ENCODE measurements at regions not wholly inside any gene's neighbourhood (a gene's known extent, or its start where the extent isn't known, plus 50 kb on each side); places are given as distances from the start of the nearest gene placed in this dataset.

DNA sequence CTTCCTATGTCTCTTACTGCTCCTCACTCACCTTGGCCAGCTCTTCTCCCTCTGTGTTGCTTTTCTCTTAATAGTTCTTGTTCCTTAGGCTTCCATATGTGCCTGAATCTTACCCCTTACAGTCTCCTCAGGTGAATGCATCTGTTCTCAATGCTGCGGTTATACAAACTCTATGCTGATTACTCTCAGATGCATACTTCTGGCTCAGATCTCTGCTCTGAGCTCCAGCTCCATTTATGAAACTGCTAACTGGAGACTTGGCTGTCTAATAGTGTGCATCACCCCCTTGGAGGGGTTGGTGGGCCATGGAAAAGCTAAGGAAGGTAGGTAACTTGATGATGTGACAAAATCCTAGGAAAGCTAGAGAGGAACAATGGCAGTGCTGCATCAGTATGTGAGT is 422.5 kb downstream of the TMEM135 start:
- H3K4me2 ChIP-seq (ENCODE audit: low read length) = no peak overlapping the region
- no peaks in the 10 kb centered on the region for H3K79me2 ChIP-seq (replicated peaks; ENCODE audit: insufficient read depth, low read length)
- TF ChIP-seq TAF1 (IDR thresholded peaks at IDR 0.05; ENCODE audit: low read depth) = no peak
- no peak for TF ChIP-seq MXI1 (conservative IDR thresholded peaks at IDR 0.05; ENCODE audit: poor library complexity, severe bottlenecking)
- TF ChIP-seq, protein P1, sequence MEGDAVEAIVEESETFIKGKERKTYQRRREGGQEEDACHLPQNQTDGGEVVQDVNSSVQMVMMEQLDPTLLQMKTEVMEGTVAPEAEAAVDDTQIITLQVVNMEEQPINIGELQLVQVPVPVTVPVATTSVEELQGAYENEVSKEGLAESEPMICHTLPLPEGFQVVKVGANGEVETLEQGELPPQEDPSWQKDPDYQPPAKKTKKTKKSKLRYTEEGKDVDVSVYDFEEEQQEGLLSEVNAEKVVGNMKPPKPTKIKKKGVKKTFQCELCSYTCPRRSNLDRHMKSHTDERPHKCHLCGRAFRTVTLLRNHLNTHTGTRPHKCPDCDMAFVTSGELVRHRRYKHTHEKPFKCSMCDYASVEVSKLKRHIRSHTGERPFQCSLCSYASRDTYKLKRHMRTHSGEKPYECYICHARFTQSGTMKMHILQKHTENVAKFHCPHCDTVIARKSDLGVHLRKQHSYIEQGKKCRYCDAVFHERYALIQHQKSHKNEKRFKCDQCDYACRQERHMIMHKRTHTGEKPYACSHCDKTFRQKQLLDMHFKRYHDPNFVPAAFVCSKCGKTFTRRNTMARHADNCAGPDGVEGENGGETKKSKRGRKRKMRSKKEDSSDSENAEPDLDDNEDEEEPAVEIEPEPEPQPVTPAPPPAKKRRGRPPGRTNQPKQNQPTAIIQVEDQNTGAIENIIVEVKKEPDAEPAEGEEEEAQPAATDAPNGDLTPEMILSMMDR (IDR thresholded peaks at IDR 0.05; ENCODE audit: poor library complexity, severe bottlenecking) = no peak
- TF ChIP-seq POLR2AphosphoS5 (IDR thresholded peaks at IDR 0.05) = no peak
- no peak for TF ChIP-seq EP300 (conservative IDR thresholded peaks at IDR 0.05; ENCODE audit: poor library complexity, severe bottlenecking)
- no peak for TF ChIP-seq RAD21 (conservative IDR thresholded peaks at IDR 0.05)
- no peak for TF ChIP-seq EZH2 (IDR thresholded peaks at IDR 0.05; ENCODE audit: borderline replicate concordance, insufficient read depth, low read length, poor library complexity, severe bottlenecking)
- TF ChIP-seq SMC3 (conservative IDR thresholded peaks at IDR 0.05; ENCODE audit: poor library complexity) = no peak
- TF ChIP-seq, protein P2, sequence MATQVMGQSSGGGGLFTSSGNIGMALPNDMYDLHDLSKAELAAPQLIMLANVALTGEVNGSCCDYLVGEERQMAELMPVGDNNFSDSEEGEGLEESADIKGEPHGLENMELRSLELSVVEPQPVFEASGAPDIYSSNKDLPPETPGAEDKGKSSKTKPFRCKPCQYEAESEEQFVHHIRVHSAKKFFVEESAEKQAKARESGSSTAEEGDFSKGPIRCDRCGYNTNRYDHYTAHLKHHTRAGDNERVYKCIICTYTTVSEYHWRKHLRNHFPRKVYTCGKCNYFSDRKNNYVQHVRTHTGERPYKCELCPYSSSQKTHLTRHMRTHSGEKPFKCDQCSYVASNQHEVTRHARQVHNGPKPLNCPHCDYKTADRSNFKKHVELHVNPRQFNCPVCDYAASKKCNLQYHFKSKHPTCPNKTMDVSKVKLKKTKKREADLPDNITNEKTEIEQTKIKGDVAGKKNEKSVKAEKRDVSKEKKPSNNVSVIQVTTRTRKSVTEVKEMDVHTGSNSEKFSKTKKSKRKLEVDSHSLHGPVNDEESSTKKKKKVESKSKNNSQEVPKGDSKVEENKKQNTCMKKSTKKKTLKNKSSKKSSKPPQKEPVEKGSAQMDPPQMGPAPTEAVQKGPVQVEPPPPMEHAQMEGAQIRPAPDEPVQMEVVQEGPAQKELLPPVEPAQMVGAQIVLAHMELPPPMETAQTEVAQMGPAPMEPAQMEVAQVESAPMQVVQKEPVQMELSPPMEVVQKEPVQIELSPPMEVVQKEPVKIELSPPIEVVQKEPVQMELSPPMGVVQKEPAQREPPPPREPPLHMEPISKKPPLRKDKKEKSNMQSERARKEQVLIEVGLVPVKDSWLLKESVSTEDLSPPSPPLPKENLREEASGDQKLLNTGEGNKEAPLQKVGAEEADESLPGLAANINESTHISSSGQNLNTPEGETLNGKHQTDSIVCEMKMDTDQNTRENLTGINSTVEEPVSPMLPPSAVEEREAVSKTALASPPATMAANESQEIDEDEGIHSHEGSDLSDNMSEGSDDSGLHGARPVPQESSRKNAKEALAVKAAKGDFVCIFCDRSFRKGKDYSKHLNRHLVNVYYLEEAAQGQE (IDR thresholded peaks at IDR 0.05; ENCODE audit: borderline replicate concordance) = no peak
- no peaks in the 10 kb centered on the region for H3K27me3 ChIP-seq (ENCODE audit: insufficient read depth, low read depth, low read length)
- H3K9me3 ChIP-seq (ENCODE audit: low read length) = no peaks in the 10 kb centered on the region
- H3K36me3 ChIP-seq (ENCODE audit: insufficient read depth, low read length) = no peaks in the 10 kb centered on the region
- peaks cover under 1% of the 10 kb centered on the region for H3F3A ChIP-seq (ENCODE audit: insufficient read depth, low read length, poor library complexity, severe bottlenecking)
- H2AFZ ChIP-seq (ENCODE audit: low read depth, low read length) = no peak overlapping the region
- no peak overlapping the region for H3K4me3 ChIP-seq (ENCODE audit: low read length)
- no peak overlapping the region for H3K9ac ChIP-seq (ENCODE audit: low read length)
- H4K20me1 ChIP-seq (ENCODE audit: insufficient read depth) = no peaks in the 10 kb centered on the region
- no peak overlapping the region for H3K27ac ChIP-seq (ENCODE audit: low read length)
- H3K9me2 ChIP-seq (ENCODE audit: insufficient read depth, low read length) = no peaks in the 10 kb centered on the region

DNA sequence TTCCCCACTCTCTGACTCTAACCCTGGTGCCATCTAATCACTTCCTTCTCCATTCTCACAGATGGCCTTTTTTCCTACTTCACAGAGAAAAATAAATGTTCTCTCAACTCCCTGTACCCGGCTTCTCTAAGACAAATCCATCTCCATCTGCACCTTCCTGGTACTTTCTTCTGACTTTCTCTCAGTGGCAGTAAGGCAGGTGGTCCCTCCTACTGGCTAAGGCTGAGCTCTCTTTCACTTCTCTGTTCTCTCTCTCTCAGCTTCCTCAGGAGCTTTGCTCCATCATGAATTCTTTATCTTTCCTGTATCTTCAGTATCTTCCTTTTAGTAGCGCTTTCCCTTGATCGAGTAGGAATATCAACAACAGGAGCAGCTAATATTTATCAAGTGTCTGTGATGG is 421.6 kb downstream of the TMEM135 start:
- Histone ChIP-seq H3K9ac (ENCODE audit: low read length) (no peak overlapping the region), H3K36me3 (ENCODE audit: insufficient read depth, low read length) (no peaks in the 10 kb centered on the region), H3K4me2 (ENCODE audit: low read length) (no peak overlapping the region), H3K4me3 (ENCODE audit: low read length) (no peak overlapping the region), H3K9me3 (ENCODE audit: low read length) (no peaks in the 10 kb centered on the region), H3K79me2 (replicated peaks; ENCODE audit: insufficient read depth, low read length) (no peaks in the 10 kb centered on the region), H3K9me2 (ENCODE audit: insufficient read depth, low read length) (no peaks in the 10 kb centered on the region), H3F3A (ENCODE audit: insufficient read depth, low read length, poor library complexity, severe bottlenecking) (no peaks in the 10 kb centered on the region), H4K20me1 (ENCODE audit: insufficient read depth) (no peaks in the 10 kb centered on the region), H3K27me3 (ENCODE audit: insufficient read depth, low read depth, low read length) (no peaks in the 10 kb centered on the region), H2AFZ (ENCODE audit: low read depth, low read length) (no peak overlapping the region), H3K27ac (ENCODE audit: low read length) (no peak overlapping the region)
- no peak for TF ChIP-seq SMC3 (conservative IDR thresholded peaks at IDR 0.05; ENCODE audit: poor library complexity)
- TF ChIP-seq, protein P2 (IDR thresholded peaks at IDR 0.05; ENCODE audit: borderline replicate concordance) = no peak
- TF ChIP-seq POLR2AphosphoS5 (IDR thresholded peaks at IDR 0.05) = no peak
- TF ChIP-seq EZH2 (IDR thresholded peaks at IDR 0.05; ENCODE audit: borderline replicate concordance, insufficient read depth, low read length, poor library complexity, severe bottlenecking) = no peak
- TF ChIP-seq MXI1 (conservative IDR thresholded peaks at IDR 0.05; ENCODE audit: poor library complexity, severe bottlenecking) = no peak

Measured in neural cell (in vitro differentiated cells).